ENCODE measurements at regions not wholly inside any gene's neighbourhood (a gene's known extent, or its start where the extent isn't known, plus 50 kb on each side); places are given as distances from the start of the nearest gene placed in this dataset.

DNA sequence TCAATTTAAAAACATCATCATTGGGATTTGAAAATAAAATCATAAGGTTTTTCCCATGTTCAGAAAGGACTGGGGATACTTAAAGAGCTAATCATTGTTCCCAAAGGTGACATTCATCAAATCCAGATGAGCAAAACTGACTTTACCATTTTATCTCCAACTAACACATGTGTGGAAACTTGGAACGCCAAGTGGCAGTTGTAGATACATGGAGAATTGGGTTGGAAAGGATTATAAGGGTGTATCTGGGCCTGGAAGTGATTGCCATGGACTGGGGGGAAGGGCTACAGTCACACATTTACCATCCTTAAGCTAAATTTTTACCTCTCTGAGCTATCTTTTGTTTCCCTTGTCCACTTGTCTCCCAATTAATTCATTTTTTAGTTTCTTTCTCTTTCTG is 203.4 kb downstream of the SLC39A8 start:
- TF ChIP-seq EP300 (IDR thresholded peaks at IDR 0.05) = no peak
- no peak for TF ChIP-seq CTCF (IDR thresholded peaks at IDR 0.05)
- TF ChIP-seq POLR2A (IDR thresholded peaks at IDR 0.05) = no peak
- no peak for TF ChIP-seq POLR2AphosphoS5 (IDR thresholded peaks at IDR 0.05)
- no peak for DNase-seq
- Histone ChIP-seq H3K27me3 (no peaks in the 10 kb centered on the region), H3K9me3 (peaks cover 0 to 2% (median 0%) of the 10 kb centered on the region in 4 donors), H3K4me1 (no peaks in the 10 kb centered on the region), H3K27ac (no peak overlapping the region), H3K4me3 (no peak overlapping the region), H3K36me3 (no peaks in the 10 kb centered on the region)
- intact Hi-C loops (cut with DNase I) = no loop called here
- 83 to 91% methylated on average over 1 of the region's 1 CpG for WGBS, 2 donors

- Histone ChIP-seq H3K4me1 (no peaks in the 10 kb centered on the region), H3K36me3 (no peaks in the 10 kb centered on the region), H3K4me3 (no peak overlapping the region), H3K9me3 (no peaks in the 10 kb centered on the region), H3K27ac (peak overlapping the region in 1 of 4 donors; percentile 25), H3K27me3 (no peaks in the 10 kb centered on the region)
- TF ChIP-seq EP300 (IDR thresholded peaks at IDR 0.05) (no peak), CTCF (IDR thresholded peaks at IDR 0.05) (no peak), POLR2AphosphoS5 (IDR thresholded peaks at IDR 0.05) (no peak), POLR2A (IDR thresholded peaks at IDR 0.05) (no peak)
- intact Hi-C loops (cut with DNase I) = no loop called here
- no peak for DNase-seq
- 83 to 92% methylated on average over 1 of the region's 1 CpG for WGBS, 2 donors
Observed at GRCh38 chr4:102139932-102140331, 205.3 kb downstream of the SLC39A8 start.

GRCh38 chr4:102139132-102139573 is 206.1 kb downstream of the SLC39A8 start:
- H3K36me3 ChIP-seq = no peaks in the 10 kb centered on the region
- DNase-seq = no peak
- TF ChIP-seq POLR2AphosphoS5 (IDR thresholded peaks at IDR 0.05) (no peak), CTCF (IDR thresholded peaks at IDR 0.05) (no peak), EP300 (IDR thresholded peaks at IDR 0.05) (no peak), POLR2A (IDR thresholded peaks at IDR 0.05) (no peak)
- H3K4me1 ChIP-seq = no peaks in the 10 kb centered on the region
- peak overlapping the region in 1 of 4 donors; percentile 25 for H3K27ac ChIP-seq
- intact Hi-C loops (cut with DNase I) = no loop called here
- no peaks in the 10 kb centered on the region for H3K27me3 ChIP-seq
- 25 to 35% methylated on average over 2 of the region's 2 CpGs for WGBS, 2 donors
- no peak overlapping the region for H3K4me3 ChIP-seq
- H3K9me3 ChIP-seq = no peaks in the 10 kb centered on the region

DNA sequence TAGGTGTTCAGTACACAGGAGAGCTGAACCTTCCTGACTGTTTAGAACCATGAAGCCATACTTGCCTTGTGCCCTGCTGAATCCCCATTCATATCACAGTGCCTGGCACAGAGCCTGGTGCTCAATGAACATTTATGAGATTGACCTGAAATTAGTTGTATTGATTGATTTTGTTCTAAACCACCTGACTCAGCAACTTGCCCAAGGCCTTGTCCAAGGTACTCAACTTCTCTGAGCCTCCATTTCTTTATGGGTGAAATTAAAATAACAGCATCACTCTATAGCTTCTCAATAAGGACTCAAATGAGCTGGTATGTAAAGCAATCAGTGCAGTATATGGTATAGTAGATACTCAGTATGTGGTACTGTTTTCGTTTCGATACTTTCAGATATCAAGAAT is 208.1 kb downstream of the SLC39A8 start:
- H3K4me1 ChIP-seq = no peaks in the 10 kb centered on the region
- no peaks in the 10 kb centered on the region for H3K27me3 ChIP-seq
- intact Hi-C loops (cut with DNase I) = no loop called here
- TF ChIP-seq POLR2A (IDR thresholded peaks at IDR 0.05) (no peak), EP300 (IDR thresholded peaks at IDR 0.05) (no peak), POLR2AphosphoS5 (IDR thresholded peaks at IDR 0.05) (no peak), CTCF (IDR thresholded peaks at IDR 0.05) (no peak)
- H3K4me3 ChIP-seq = no peak overlapping the region
- DNase-seq = no peak
- no peak overlapping the region for H3K27ac ChIP-seq
- WGBS, 2 donors = 90 to 96% methylated on average over 2 of the region's 2 CpGs
- H3K36me3 ChIP-seq = no peaks in the 10 kb centered on the region
- no peaks in the 10 kb centered on the region for H3K9me3 ChIP-seq

DNA sequence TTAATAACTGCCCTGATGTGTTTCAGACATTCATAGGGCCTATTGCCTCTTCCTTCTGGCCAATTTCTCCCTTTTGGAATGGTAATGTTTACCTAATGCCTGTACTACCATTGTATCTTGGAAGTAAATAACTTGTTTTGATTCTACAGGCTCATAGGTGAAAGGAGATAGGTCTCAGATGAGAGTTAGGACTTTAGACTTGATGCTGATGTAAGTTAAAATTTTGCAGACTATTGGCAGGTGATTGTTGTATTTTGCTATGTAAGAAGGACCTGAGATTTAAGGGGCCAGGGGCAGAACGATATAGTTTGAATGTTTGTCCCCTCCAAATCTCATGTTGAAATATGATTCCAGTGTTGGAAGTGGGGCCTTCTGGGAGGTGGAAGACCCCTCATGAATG is 215.5 kb downstream of the SLC39A8 start:
- H3K4me1 ChIP-seq = no peaks in the 10 kb centered on the region
- DNase-seq = no peak
- intact Hi-C loops (cut with DNase I) = no loop called here
- no peak overlapping the region for H3K4me3 ChIP-seq
- WGBS, 2 donors = 53 to 80% methylated on average over 1 of the region's 1 CpG
- no peak for TF ChIP-seq POLR2A (IDR thresholded peaks at IDR 0.05)
- no peak for TF ChIP-seq CTCF (IDR thresholded peaks at IDR 0.05)
- no peak for TF ChIP-seq POLR2AphosphoS5 (IDR thresholded peaks at IDR 0.05)
- TF ChIP-seq EP300 (IDR thresholded peaks at IDR 0.05) = no peak
- H3K36me3 ChIP-seq = no peaks in the 10 kb centered on the region
- no peaks in the 10 kb centered on the region for H3K9me3 ChIP-seq
- H3K27me3 ChIP-seq = no peaks in the 10 kb centered on the region
- H3K27ac ChIP-seq = no peak overlapping the region
